ENCODE measurements at regions not wholly inside any gene's neighbourhood (a gene's known extent, or its start where the extent isn't known, plus 50 kb on each side); places are given as distances from the start of the nearest gene placed in this dataset.

DNA sequence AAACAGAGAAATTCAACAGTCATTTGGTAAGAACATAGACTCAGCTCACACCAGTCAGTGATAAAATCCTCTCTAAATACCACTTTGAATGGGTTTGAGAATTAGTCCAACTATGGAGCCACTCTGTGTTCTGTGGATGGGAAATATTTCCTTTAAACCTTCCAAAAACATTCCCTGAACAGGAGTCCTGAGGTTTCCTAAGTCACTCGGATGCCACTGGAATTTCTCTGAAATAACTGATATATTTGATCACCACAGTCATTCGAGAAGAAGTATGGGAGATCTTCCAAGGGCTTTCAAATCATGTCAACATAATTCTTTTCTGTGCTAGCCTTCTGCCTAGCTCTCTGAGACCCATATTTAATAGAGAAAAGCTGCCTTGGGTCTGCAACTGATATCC is 958.6 kb downstream of the STIM2 start:
- TF ChIP-seq, protein P1, sequence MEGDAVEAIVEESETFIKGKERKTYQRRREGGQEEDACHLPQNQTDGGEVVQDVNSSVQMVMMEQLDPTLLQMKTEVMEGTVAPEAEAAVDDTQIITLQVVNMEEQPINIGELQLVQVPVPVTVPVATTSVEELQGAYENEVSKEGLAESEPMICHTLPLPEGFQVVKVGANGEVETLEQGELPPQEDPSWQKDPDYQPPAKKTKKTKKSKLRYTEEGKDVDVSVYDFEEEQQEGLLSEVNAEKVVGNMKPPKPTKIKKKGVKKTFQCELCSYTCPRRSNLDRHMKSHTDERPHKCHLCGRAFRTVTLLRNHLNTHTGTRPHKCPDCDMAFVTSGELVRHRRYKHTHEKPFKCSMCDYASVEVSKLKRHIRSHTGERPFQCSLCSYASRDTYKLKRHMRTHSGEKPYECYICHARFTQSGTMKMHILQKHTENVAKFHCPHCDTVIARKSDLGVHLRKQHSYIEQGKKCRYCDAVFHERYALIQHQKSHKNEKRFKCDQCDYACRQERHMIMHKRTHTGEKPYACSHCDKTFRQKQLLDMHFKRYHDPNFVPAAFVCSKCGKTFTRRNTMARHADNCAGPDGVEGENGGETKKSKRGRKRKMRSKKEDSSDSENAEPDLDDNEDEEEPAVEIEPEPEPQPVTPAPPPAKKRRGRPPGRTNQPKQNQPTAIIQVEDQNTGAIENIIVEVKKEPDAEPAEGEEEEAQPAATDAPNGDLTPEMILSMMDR (IDR thresholded peaks at IDR 0.05): no peak
- TF ChIP-seq POLR2AphosphoS5 (IDR thresholded peaks at IDR 0.05; ENCODE audit: low read depth, low read length) (no peak), RAD21 (IDR thresholded peaks at IDR 0.05; ENCODE audit: low read length) (no peak), YY1 (IDR thresholded peaks at IDR 0.05; ENCODE audit: low read depth) (no peak), SIN3A (IDR thresholded peaks at IDR 0.05; ENCODE audit: borderline replicate concordance, low read depth, low read length) (no peak)
- TF ChIP-seq, protein P2, sequence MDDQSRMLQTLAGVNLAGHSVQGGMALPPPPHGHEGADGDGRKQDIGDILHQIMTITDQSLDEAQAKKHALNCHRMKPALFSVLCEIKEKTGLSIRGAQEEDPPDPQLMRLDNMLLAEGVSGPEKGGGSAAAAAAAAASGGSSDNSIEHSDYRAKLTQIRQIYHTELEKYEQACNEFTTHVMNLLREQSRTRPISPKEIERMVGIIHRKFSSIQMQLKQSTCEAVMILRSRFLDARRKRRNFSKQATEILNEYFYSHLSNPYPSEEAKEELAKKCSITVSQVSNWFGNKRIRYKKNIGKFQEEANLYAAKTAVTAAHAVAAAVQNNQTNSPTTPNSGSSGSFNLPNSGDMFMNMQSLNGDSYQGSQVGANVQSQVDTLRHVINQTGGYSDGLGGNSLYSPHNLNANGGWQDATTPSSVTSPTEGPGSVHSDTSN (IDR thresholded peaks at IDR 0.05): no peak

All from SK-N-SH (cell line).